T-helper 2 cell treated with Interferon-gamma antibody and Interleukin-4, amounts not matched to agents 100 ng/mL and 5 ng/mL, for 36 hours (primary cell): ENCODE measurements at regions not wholly inside any gene's neighbourhood (a gene's known extent, or its start where the extent isn't known, plus 50 kb on each side); places are given as distances from the start of the nearest gene placed in this dataset.

Experiments
- intact Hi-C: fragments of 100-400 bp; cut with micrococcal nuclease; formaldehyde crosslinking; loops from one replicate; pipeline ENCODE4 v1.15.1; 2023

- intact Hi-C loops, result no loop called here
Measured at GRCh38 chr5:51027271-51027670, 356.0 kb upstream of the ISL1 start.

GRCh38 chr5:51028394-51028793 lies 354.9 kb upstream of the ISL1 start:
- intact Hi-C loops, result no loop called here

GRCh38 chr5:51033215-51033614 lies 350.0 kb upstream of the ISL1 start:
- intact Hi-C loops, result no loop called here

DNA sequence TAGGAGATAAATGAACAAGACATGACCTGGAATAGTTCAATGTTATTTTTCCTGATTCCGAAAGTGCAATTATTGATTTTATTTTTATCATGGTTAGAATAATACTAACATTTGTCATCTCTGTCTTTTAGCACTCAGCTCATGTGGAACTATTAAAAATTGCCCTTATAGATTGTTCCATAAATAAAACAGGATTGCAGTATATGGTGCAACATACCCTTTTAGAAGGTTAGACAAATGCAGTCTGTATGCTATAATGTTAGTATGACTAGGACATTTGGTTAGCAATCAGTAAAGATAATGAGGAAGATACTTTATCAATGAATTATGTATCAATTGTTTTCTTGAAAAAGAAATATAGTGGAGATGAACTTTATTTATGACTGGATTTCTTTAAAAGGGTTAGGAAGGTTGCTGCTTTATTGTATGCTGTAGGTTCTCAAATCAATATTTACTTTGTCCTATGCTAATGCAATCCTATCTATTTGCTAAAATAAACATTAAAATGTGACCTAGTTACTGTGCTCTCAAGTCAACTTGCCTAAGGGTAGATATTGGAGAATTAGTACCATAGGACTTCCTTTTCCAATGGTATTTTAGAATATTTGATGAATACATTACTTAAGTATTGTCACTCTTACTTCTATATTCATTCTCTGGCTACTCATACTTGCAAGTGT lies 348.9 kb upstream of the ISL1 start:
- intact Hi-C loops, result no loop called here

- intact Hi-C loops, result no loop called here
Measured at GRCh38 chr5:51039424-51040329, 343.6 kb upstream of the ISL1 start.

- intact Hi-C loops, result no loop called here
Measured at GRCh38 chr5:51043745-51044144, 339.5 kb upstream of the ISL1 start.

DNA sequence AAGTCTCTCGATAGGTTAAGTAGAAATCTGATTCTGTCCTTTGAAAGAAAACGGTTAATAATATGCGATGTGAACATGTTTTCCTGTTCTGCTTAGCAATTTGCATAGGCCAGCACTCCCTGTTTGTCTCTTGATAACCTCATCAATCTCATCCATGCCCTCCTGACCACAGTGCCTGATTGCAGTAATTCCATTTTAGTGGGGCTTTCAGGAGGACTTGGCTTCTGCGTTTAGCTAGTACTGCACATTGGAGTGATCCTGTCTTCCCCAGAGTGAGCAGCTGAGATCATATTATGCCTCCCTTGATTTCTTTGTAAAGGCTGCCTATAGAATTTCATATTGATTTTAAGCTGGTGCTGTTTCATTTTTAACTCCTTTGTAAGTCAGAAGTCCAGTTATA lies 335.9 kb upstream of the ISL1 start:
- intact Hi-C loops, result no loop called here

DNA sequence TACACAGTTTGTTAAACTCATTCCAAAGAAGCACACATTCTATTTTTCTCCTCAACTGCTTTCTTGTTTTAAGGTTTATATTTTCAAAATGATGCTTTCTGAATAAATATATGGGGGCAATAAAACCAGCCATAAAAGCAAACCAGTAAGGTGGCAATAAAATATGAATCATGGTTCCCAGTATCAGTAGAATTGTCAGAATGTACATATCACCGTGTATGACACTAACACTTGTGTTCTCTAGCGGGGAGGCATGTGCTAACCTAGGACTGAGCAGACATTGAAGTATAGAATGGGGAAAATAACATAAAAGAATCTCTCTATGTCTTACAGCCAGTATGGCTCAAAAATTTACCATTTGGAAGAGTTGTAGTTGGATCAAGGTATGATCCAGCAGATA lies 329.9 kb upstream of the ISL1 start:
- intact Hi-C loops, result no loop called here

DNA sequence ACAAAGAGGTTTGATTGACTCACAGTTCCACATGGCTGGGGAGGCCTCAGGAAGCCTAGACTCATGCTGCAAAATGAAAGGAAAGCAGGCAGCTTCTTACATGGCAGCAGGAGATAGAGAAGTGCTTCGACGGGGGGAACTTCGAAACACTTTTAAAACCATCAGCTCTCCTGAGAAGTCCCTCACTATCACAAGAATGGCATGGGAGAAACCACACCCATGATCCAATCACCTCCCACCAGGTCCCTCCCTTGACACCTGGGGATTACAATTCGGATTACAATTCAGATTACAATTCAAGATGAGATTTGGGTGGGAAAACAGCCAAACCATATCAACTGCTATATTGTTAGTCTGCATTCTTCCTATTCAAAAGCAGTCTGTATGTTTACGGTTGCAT lies 322.3 kb upstream of the ISL1 start:
- intact Hi-C loops, result no loop called here

DNA sequence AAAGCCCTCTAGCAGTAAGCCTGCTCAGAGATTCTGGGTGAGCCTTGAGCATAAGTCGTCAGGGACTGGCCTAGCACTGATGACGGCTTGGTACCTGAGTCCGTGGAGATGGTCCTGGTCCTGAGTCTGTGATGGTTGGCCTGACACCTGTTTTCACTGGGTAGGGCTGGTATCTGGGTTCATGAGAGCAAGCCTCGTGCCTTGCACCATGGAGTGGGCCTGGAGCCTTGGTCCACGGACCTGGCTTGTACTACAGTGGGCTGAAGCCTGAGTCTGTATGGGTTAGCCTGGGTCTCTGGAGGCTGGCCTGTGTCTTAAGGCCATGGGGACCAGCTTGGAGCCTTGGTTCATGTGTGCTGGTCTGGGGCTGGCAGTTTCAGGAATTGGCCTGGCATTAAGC lies 310.3 kb upstream of the ISL1 start:
- intact Hi-C loops, result no loop called here

DNA sequence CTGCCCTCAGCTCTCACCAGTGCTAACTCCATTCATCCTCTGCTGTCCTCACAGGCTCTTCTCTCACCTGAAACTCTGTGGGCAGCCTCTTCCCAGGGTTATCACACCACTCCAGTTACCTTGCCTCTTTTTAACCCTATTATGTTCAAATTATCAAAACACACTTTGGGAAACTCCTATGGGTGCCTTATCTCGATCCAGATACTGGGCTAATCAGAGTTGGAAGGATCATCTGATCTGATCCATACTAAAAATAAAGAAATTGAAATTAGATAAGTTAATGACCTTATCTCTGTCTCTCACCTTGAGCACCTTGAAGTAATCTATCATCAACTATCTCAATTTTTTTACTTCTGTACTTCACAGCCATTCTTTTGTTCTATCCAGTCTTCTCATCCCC lies 300.5 kb upstream of the ISL1 start:
- intact Hi-C loops, result no loop called here

GRCh38 chr5:51091816-51092215 lies 291.4 kb upstream of the ISL1 start:
- intact Hi-C loops, result no loop called here

GRCh38 chr5:51095486-51095885 lies 287.8 kb upstream of the ISL1 start:
- intact Hi-C loops, result no loop called here

DNA sequence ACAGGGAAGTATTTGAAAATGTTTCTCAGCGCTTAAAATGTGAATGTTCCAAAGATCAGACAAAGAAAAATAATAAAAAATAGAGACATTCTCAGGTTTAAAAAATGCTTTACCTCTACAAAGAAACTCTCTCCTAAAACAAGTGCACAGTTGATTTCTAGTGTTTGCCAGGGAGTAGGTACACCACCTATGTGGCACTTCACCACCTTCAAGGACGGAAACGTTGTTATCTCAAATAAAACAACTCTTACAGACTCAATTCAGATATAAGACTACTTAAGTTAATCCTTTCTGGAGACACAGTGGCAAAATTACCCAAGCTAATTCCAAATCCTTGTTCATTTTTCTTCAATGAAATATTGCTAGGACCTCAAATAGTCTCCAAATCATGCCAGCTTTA lies 286.4 kb upstream of the ISL1 start:
- intact Hi-C loops, result no loop called here

DNA sequence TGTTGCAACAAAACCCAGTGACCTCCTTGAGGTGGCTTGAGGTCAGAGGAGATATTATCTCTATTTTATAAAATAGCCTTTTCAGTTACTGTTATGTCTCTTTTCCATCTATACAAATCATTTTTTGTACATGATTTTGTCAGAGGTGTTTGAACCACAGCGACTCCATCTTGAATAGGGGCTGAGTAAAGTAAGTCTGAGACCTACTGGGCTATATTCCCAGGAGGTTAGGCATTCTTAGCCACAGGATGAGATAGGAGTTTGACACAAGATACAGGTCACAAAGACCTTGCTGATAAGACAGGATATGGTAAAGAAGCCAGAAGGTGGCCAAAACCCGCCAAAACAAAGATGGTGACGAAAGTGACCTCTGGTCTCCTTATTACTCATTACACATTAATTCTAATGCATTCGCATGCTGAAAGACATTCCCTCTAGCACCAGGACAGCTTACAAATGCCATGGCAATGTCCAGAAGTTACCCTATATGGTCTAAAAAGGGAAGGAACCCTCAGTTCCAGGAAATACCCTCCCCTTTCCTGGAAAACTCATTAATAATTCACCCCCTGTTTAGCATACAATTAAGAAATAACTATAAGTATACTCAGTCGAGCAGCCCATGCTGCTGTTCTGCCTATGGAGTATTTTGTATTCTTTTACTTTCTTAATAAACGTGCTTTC lies 283.9 kb upstream of the ISL1 start:
- intact Hi-C loops, result no loop called here

- intact Hi-C loops, result no loop called here
Measured at GRCh38 chr5:51104556-51104955, 278.7 kb upstream of the ISL1 start.

DNA sequence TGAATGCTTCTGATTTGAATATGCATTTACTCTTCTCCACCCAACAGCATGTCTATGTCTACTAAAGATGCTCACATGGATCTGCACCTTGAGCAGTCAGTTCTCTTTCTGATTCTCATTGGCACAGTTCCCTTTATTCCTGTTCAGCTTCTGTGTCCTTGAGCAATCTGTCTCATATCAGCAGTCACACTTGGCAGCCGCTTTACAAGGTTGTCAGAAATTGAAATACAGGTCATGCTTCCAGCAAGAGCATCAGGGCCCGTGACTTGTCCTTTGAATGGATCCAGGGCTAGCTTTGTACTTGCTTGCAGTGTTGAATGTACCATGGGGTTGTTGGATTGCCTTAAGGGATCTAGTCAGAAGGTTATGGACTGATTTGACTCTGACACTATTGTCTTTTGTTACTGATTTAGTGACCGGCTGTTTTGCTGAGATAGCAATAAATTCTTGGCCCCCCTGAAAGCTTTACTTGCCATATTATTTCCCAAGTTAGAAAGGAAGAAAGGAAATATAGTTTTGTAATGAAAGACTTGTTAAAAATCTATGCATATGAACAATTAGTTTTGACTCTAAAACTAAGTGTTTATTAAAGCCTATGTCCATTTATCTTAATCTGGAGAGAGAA lies 273.4 kb upstream of the ISL1 start:
- intact Hi-C loops, result no loop called here

- intact Hi-C loops, result no loop called here
Measured at GRCh38 chr5:51131266-51131665, 252.0 kb upstream of the ISL1 start.

GRCh38 chr5:51138164-51138563 lies 245.1 kb upstream of the ISL1 start:
- intact Hi-C loops, result no loop called here

GRCh38 chr5:51148437-51148836 lies 234.8 kb upstream of the ISL1 start:
- intact Hi-C loops, result no loop called here

- intact Hi-C loops, result no loop called here
Measured at GRCh38 chr5:51156222-51156621, 227.0 kb upstream of the ISL1 start.

- intact Hi-C loops, result no loop called here
Measured at GRCh38 chr5:51156838-51157237, 226.4 kb upstream of the ISL1 start.
